NT2/D1 (cell line): ENCODE measurements at regions not wholly inside any gene's neighbourhood (a gene's known extent, or its start where the extent isn't known, plus 50 kb on each side); places are given as distances from the start of the nearest gene placed in this dataset.

Experiments
- DNase-seq: peaks from one replicate; pipeline ENCODE4 v3.0.0-alpha.2; 2011; ENCODE audit warnings: low read depth, low spot score
- H3K27me3 ChIP-seq: 2 replicates; pipeline ENCODE4 v1.6.0; 2011; ENCODE audit warnings: mild to moderate bottlenecking; ENCODE audit not compliant: insufficient read length, insufficient read depth
- H3K36me3 ChIP-seq: 2 replicates; pipeline ENCODE4 v1.6.1; 2011; ENCODE audit warnings: mild to moderate bottlenecking, low read length, mixed read lengths; ENCODE audit not compliant: insufficient read depth, insufficient read length
- H3K4me1 ChIP-seq: 2 replicates; pipeline ENCODE4 v1.5.1; 2011; ENCODE audit not compliant: insufficient read depth, insufficient read length
- H3K4me3 ChIP-seq: 2 replicates; pipeline ENCODE4 v1.5.1; 2011; ENCODE audit warnings: low read depth; ENCODE audit not compliant: insufficient read length
- H3K9ac ChIP-seq: 2 replicates; pipeline ENCODE4 v1.6.0; 2011; ENCODE audit warnings: low read depth; ENCODE audit not compliant: insufficient read length
- H3K9me3 ChIP-seq: 2 replicates; pipeline ENCODE4 v1.5.1; 2011; ENCODE audit warnings: mild to moderate bottlenecking, low read length; ENCODE audit not compliant: insufficient read depth
- SUZ12 ChIP-seq: IDR thresholded peaks from 2 replicates; pipeline ENCODE4 v1.6.1; 2011; ENCODE audit not compliant: insufficient read length, insufficient read depth; ENCODE audit errors: extremely low read depth
- YY1 ChIP-seq: IDR thresholded peaks from 2 replicates; pipeline ENCODE4 v1.6.1; 2011; ENCODE audit not compliant: insufficient read length, insufficient read depth
- ZNF274 ChIP-seq: IDR thresholded peaks from 2 replicates; pipeline ENCODE4 v1.6.1; 2011; ENCODE audit warnings: mild to moderate bottlenecking, low read depth, low read length

DNA sequence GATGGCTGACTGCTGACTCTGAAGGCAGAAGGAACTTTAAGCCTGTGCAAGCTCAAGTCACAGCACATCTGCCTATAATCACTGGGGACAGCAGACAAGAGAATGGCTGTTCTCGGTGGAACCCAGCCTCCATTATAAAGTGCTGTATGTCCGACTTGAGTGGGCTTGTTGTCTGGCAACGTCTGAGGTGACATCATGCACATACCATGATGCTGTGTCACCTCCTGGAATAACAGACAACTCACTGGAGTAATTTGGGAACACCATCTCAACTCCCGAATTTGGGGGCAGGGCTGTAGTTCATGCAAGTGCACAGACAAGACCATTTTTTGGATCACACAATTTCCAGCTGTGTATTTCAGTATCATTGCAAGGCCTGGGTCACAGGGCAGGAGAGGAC lies 59.8 kb upstream of the GPM6B start:
- Histone ChIP-seq H3K4me1 (peaks cover 4% of the 10 kb centered on the region), H3K36me3 (no peaks in the 10 kb centered on the region), H3K9me3 (no peaks in the 10 kb centered on the region), H3K4me3 (no peak overlapping the region), H3K9ac (no peak overlapping the region), H3K27me3 (no peaks in the 10 kb centered on the region)
- no peak for DNase-seq
- TF ChIP-seq SUZ12 (no peak), ZNF274 (no peak), YY1 (no peak)

- TF ChIP-seq SUZ12: no peak
- no peak for DNase-seq
- Histone ChIP-seq H3K36me3 (no peaks in the 10 kb centered on the region), H3K9me3 (no peaks in the 10 kb centered on the region), H3K4me3 (no peak overlapping the region), H3K4me1 (peaks cover 4% of the 10 kb centered on the region), H3K9ac (no peak overlapping the region), H3K27me3 (no peaks in the 10 kb centered on the region)
Measured at GRCh38 chrX:13875572-13875971, 58.7 kb upstream of the GPM6B start.

DNA sequence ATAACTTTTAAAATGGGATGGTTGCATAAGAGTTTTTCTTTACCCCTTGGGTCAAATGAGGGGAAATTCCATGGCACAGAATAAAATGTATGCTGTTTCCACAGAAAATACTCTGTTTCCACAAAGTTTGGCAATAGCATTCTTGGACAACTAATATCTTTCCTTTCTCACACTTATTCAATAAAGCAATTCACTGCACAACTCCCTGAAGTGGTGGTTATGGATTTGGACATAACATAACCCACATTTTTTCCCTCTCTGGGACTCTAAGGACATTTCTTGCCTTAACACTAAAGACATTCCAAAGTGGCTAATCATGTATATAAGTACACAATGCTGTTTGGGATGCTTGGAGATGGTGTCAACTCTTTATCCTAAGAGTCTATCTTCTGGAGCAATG lies 51.7 kb upstream of the GPM6B start:
- Histone ChIP-seq H3K9ac (no peak overlapping the region), H3K9me3 (no peaks in the 10 kb centered on the region), H3K27me3 (no peaks in the 10 kb centered on the region), H3K4me1 (no peaks in the 10 kb centered on the region), H3K4me3 (no peak overlapping the region), H3K36me3 (no peaks in the 10 kb centered on the region)
- TF ChIP-seq ZNF274 (no peak), SUZ12 (no peak), YY1 (no peak)
- DNase-seq: no peak
